GM23248 (cell line): ENCODE measurements at regions not wholly inside any gene's neighbourhood (a gene's known extent, or its start where the extent isn't known, plus 50 kb on each side); places are given as distances from the start of the nearest gene placed in this dataset.

ENCODE experiments used
- DNase-seq: peaks from one replicate; pipeline ENCODE4 v3.0.0-alpha.2; 2015
- H2AFZ ChIP-seq: fragments of 200-600 bp; sonication (generic); 2 replicates; pipeline ENCODE4 v1.6.1; 2016; ENCODE audit warnings: antibody characterized with exemption
- H3F3A ChIP-seq: fragments of 200-600 bp; sonication (generic); 2 replicates; pipeline ENCODE4 v1.6.1; 2016; ENCODE audit warnings: mild to moderate bottlenecking, antibody characterized with exemption, mixed run types; ENCODE audit not compliant: insufficient read depth
- H3K27ac ChIP-seq: fragments of 200-600 bp; sonication (generic); 2 replicates; pipeline ENCODE4 v1.5.1; 2016; ENCODE audit warnings: mild to moderate bottlenecking
- H3K27me3 ChIP-seq: fragments of 200-600 bp; sonication (generic); replicated peaks from 2 replicates; pipeline ENCODE4 v1.6.1; 2016; ENCODE audit warnings: mild to moderate bottlenecking; ENCODE audit not compliant: insufficient read depth
- H3K36me3 ChIP-seq: fragments of 200-600 bp; sonication (generic); 2 replicates; pipeline ENCODE4 v1.6.1; 2016; ENCODE audit warnings: low read depth, mild to moderate bottlenecking
- H3K4me1 ChIP-seq: fragments of 200-600 bp; sonication (generic); 2 replicates; pipeline ENCODE4 v1.6.1; 2016; ENCODE audit warnings: mild to moderate bottlenecking; ENCODE audit not compliant: insufficient read depth
- H3K4me2 ChIP-seq: fragments of 200-600 bp; sonication (generic); one replicate; pipeline ENCODE4 v1.6.1; 2016; ENCODE audit warnings: mild to moderate bottlenecking; ENCODE audit not compliant: unreplicated experiment
- H3K4me3 ChIP-seq: fragments of 200-600 bp; sonication (generic); 2 replicates; pipeline ENCODE4 v1.5.1; 2016; ENCODE audit warnings: mild to moderate bottlenecking
- H3K79me2 ChIP-seq: fragments of 200-600 bp; sonication (generic); 2 replicates; pipeline ENCODE4 v1.6.1; 2016; ENCODE audit warnings: mild to moderate bottlenecking; ENCODE audit not compliant: insufficient read depth
- H3K9ac ChIP-seq: fragments of 200-600 bp; sonication (generic); 2 replicates; pipeline ENCODE4 v1.6.1; 2016; ENCODE audit warnings: mild to moderate bottlenecking
- H3K9me2 ChIP-seq: fragments of 200-600 bp; sonication (generic); 2 replicates; pipeline ENCODE4 v1.6.1; 2016; ENCODE audit warnings: mixed run types, mild to moderate bottlenecking, moderate library complexity; ENCODE audit not compliant: insufficient read depth
- H3K9me3 ChIP-seq: fragments of 200-600 bp; sonication (generic); one replicate; pipeline ENCODE4 v1.6.1; 2017; ENCODE audit warnings: low read depth
- H4K20me1 ChIP-seq: fragments of 200-600 bp; sonication (generic); 2 replicates; pipeline ENCODE4 v1.6.0; 2016; ENCODE audit not compliant: insufficient read depth
- EZH2 ChIP-seq: fragments of 200-600 bp; sonication (generic); IDR thresholded peaks from 2 replicates; pipeline ENCODE4 v1.6.1; 2018; ENCODE audit warnings: antibody characterized with exemption, mild to moderate bottlenecking; ENCODE audit not compliant: insufficient read depth, poor library complexity, severe bottlenecking
- EZH2phosphoT487 ChIP-seq: fragments of 200-600 bp; sonication (generic); IDR thresholded peaks from 2 replicates; pipeline ENCODE4 v1.6.1; 2018; ENCODE audit warnings: antibody characterized with exemption, moderate library complexity, mild to moderate bottlenecking, low read depth; ENCODE audit not compliant: insufficient read depth
- WGBS, 2 experiments: methylation state at CpG; one replicate each; pipeline ENCODE4 v1.1.6; 2015 to 2017; ENCODE audit warnings: low lambda C conversion rate in 2 of 2, low coverage in 1 of 2; ENCODE audit errors: missing lambda C conversion rate in 2 of 2; 5-methylcytosine and 5-hydroxymethylcytosine counted together
- in situ Hi-C: fragments of 300-500 bp; cut with MboI; formaldehyde crosslinking; loops from 2 replicates; pipeline ENCODE4 v1.15.0; 2020

DNA sequence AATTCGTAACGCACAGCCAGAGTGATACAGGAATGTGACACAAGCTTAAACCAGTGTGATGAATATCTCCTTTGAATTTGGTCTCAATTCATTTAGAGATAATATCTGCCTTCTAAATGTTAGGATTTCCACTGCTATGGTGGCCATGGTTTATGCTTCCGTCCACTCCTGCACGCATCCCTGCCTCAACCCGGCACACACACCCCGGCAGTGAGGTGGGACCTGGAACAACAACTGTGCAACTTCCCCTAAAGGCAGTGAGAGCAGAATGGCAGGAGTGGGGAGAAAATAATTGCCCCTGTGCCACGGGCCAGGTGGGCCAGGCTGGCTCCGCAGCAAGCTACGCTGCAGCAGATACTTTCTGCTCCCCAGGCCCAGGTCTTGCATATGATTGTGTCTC lies 72.6 kb upstream of the CPEB4 start:
- in situ Hi-C loops = no loop called here
- no peak overlapping the region for H3K9ac ChIP-seq
- no peak overlapping the region for H2AFZ ChIP-seq
- no peaks in the 10 kb centered on the region for H3K36me3 ChIP-seq
- H3K4me3 ChIP-seq = no peak overlapping the region
- no peaks in the 10 kb centered on the region for H3K9me2 ChIP-seq
- TF ChIP-seq EZH2phosphoT487 (no peak), EZH2 (no peak)
- peaks cover 4% of the 10 kb centered on the region; the same call in 1 of the 2 replicates for H3K4me1 ChIP-seq
- H3F3A ChIP-seq = peaks cover 15% of the 10 kb centered on the region
- DNase-seq = no peak
- H4K20me1 ChIP-seq = no peaks in the 10 kb centered on the region
- WGBS, 2 experiments = 80 to 82% methylated on average over 9 of the region's 9 CpGs
- no peaks in the 10 kb centered on the region for H3K79me2 ChIP-seq
- H3K27me3 ChIP-seq = no peaks in the 10 kb centered on the region
- no peaks in the 10 kb centered on the region for H3K9me3 ChIP-seq
- H3K4me2 ChIP-seq = no peak overlapping the region
- H3K27ac ChIP-seq = no peak overlapping the region

GRCh38 chr5:173816728-173817127 lies 71.4 kb upstream of the CPEB4 start:
- WGBS, 2 experiments = 65 to 69% methylated on average over 4 to 5 of the region's 5 CpGs
- Histone ChIP-seq H2AFZ (no peak overlapping the region), H3K27ac (no peak overlapping the region)

GRCh38 chr5:173817561-173817960 lies 70.6 kb upstream of the CPEB4 start:
- 79 to 83% methylated on average over 5 of the region's 5 CpGs for WGBS, 2 experiments
- TF ChIP-seq EZH2phosphoT487 (no peak), EZH2 (no peak)
- Histone ChIP-seq H3K36me3 (no peaks in the 10 kb centered on the region), H3K9ac (no peak overlapping the region), H3K4me2 (no peak overlapping the region), H3K9me3 (no peaks in the 10 kb centered on the region), H2AFZ (no peak overlapping the region), H3K27me3 (no peaks in the 10 kb centered on the region), H3K79me2 (no peaks in the 10 kb centered on the region), H4K20me1 (no peaks in the 10 kb centered on the region), H3K4me3 (no peak overlapping the region), H3F3A (peaks cover 11% of the 10 kb centered on the region), H3K27ac (no peak overlapping the region), H3K9me2 (no peaks in the 10 kb centered on the region), H3K4me1 (peaks cover 2% of the 10 kb centered on the region; the same call in 1 of the 2 replicates)
- in situ Hi-C loops = no loop called here
- DNase-seq = no peak

More at GRCh38 chr5:173816728-173817127, 71.4 kb upstream of the CPEB4 start:
- Histone ChIP-seq H3K4me1 (peaks cover 4% of the 10 kb centered on the region; the same call in 1 of the 2 replicates), H3K9me3 (no peaks in the 10 kb centered on the region), H3K9me2 (no peaks in the 10 kb centered on the region), H3K27me3 (no peaks in the 10 kb centered on the region), H3K9ac (no peak overlapping the region), H3F3A (peaks cover 15% of the 10 kb centered on the region), H4K20me1 (no peaks in the 10 kb centered on the region), H3K79me2 (no peaks in the 10 kb centered on the region), H3K4me3 (no peak overlapping the region), H3K36me3 (no peaks in the 10 kb centered on the region), H3K4me2 (no peak overlapping the region)
- TF ChIP-seq EZH2 (no peak), EZH2phosphoT487 (no peak)
- DNase-seq = no peak
- in situ Hi-C loops = no loop called here

- no peak for DNase-seq
- Histone ChIP-seq H3K9me2 (no peaks in the 10 kb centered on the region), H3K4me2 (no peak overlapping the region), H2AFZ (no peak overlapping the region), H3K4me1 (peaks cover 8% of the 10 kb centered on the region), H3K9ac (no peak overlapping the region), H3K9me3 (no peaks in the 10 kb centered on the region), H3K4me3 (no peak overlapping the region), H3K79me2 (no peaks in the 10 kb centered on the region), H3F3A (peaks cover 10% of the 10 kb centered on the region), H3K27me3 (no peaks in the 10 kb centered on the region), H3K36me3 (no peaks in the 10 kb centered on the region), H4K20me1 (no peaks in the 10 kb centered on the region), H3K27ac (no peak overlapping the region)
- TF ChIP-seq EZH2 (no peak), EZH2phosphoT487 (no peak)
- in situ Hi-C loops = no loop called here
- 84% methylated on average over 3 of the region's 3 CpGs for WGBS, 2 experiments
Measured at GRCh38 chr5:173819521-173819920, 68.6 kb upstream of the CPEB4 start.

- H3K9ac ChIP-seq = no peak overlapping the region
- in situ Hi-C loops = no loop called here
Measured at GRCh38 chr5:173823274-173823644, 64.9 kb upstream of the CPEB4 start.

More at GRCh38 chr5:173823274-173823644, 64.9 kb upstream of the CPEB4 start:
- TF ChIP-seq EZH2phosphoT487 (no peak), EZH2 (no peak)
- H3K4me2 ChIP-seq = no peak overlapping the region
- H2AFZ ChIP-seq = no peak overlapping the region
- H3K4me3 ChIP-seq = no peak overlapping the region
- peaks cover 16% of the 10 kb centered on the region for H3F3A ChIP-seq
- no peaks in the 10 kb centered on the region for H4K20me1 ChIP-seq
- no peaks in the 10 kb centered on the region for H3K36me3 ChIP-seq
- no peak for DNase-seq
- no peaks in the 10 kb centered on the region for H3K79me2 ChIP-seq
- H3K9me2 ChIP-seq = no peaks in the 10 kb centered on the region
- peaks cover 13% of the 10 kb centered on the region for H3K4me1 ChIP-seq
- H3K9me3 ChIP-seq = no peaks in the 10 kb centered on the region
- H3K27me3 ChIP-seq = no peaks in the 10 kb centered on the region
- H3K27ac ChIP-seq = no peak overlapping the region
